Activated CD4-positive, alpha-beta T cell treated with anti-CD3 and anti-CD28 coated beads, Interleukin-2, amount 10 ng/mL, durations not matched to agents 24 days and 14 days (primary cell): ENCODE measurements at regions not wholly inside any gene's neighbourhood (a gene's known extent, or its start where the extent isn't known, plus 50 kb on each side); places are given as distances from the start of the nearest gene placed in this dataset.

Experiments used
- DNase-seq: peaks from one replicate; pipeline ENCODE4 v3.0.0; 2022
- H3K27ac Mint-ChIP-seq: one replicate; pipeline ENCODE4 v1.8.0; 2022; ENCODE audit warnings: mild to moderate bottlenecking, mixed read lengths
- H3K27me3 Mint-ChIP-seq: one replicate; pipeline ENCODE4 v1.8.0; 2022; ENCODE audit warnings: mixed read lengths
- H3K36me3 Mint-ChIP-seq: one replicate; pipeline ENCODE4 v1.8.0; 2022; ENCODE audit warnings: low read depth, mild to moderate bottlenecking, mixed read lengths
- H3K4me1 Mint-ChIP-seq: one replicate; pipeline ENCODE4 v1.8.0; 2021; ENCODE audit warnings: mixed read lengths
- H3K4me3 Mint-ChIP-seq: one replicate; pipeline ENCODE4 v1.8.0; 2022; ENCODE audit warnings: mild to moderate bottlenecking, moderate library complexity, mixed read lengths
- H3K9me3 Mint-ChIP-seq: one replicate; pipeline ENCODE4 v1.8.0; 2021; ENCODE audit warnings: mixed read lengths
- intact Hi-C: fragments of 100-400 bp; cut with micrococcal nuclease; formaldehyde crosslinking; loops from one replicate; pipeline ENCODE4 v1.15.1; 2023

DNA sequence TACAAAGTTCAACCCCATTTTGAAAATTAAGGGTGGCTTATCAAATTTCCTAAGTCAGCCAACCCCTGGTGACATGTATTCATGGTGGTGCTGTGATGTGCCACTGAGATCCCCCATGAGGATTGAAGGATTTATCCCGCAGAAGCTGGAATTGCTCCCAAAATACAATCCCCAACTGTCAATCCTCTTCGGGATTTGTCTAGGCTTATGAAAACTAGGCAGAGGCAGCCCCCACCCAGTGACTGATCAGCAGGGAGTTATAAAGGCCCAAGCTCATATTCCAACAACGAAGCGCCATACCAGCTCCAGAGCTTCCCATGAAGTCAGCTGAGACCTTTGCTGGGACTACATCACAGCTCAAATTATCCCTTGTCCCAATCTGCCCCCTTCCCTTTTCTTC lies 316.0 kb downstream of the ENC1 start:
- no peak overlapping the region for H3K4me3 Mint-ChIP-seq
- H3K36me3 Mint-ChIP-seq, result no peaks in the 10 kb centered on the region
- peaks cover 4% of the 10 kb centered on the region for H3K4me1 Mint-ChIP-seq
- no peak for DNase-seq
- H3K27ac Mint-ChIP-seq, result no peak overlapping the region
- peaks cover 4% of the 10 kb centered on the region for H3K9me3 Mint-ChIP-seq
- intact Hi-C loops, result loop anchor here (10.0 kb wide), 1 partner anchor 320 kb away; the partner anchor contains the start of gene ENC1
- peaks cover 8% of the 10 kb centered on the region for H3K27me3 Mint-ChIP-seq

DNA sequence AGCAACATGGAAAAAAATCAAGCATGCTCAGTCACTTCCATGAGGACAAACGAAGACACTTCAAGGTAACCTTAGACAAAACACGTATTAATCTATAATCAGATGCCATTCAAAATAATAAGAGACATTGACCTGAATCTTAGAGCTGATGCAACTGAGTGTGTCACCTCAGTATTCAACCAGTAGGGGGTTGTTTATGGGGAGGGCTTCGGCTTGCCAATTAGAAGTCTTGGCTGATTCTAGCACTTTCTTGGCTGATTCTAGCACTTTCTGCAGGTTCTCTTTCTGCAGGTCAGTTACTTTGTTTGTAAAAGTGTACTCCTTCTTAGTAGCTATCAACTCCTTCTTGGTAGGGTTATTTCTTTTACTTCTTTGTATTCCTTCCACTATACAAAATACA lies 317.6 kb downstream of the ENC1 start:
- H3K27me3 Mint-ChIP-seq, result peaks cover 5% of the 10 kb centered on the region
- H3K4me3 Mint-ChIP-seq, result no peak overlapping the region
- H3K36me3 Mint-ChIP-seq, result no peaks in the 10 kb centered on the region
- no peak for DNase-seq
- intact Hi-C loops, result loop anchor here (10.0 kb wide), 1 partner anchor 322 kb away; the partner anchor contains the start of gene ENC1
- no peak overlapping the region for H3K27ac Mint-ChIP-seq
- H3K4me1 Mint-ChIP-seq, result peaks cover 4% of the 10 kb centered on the region
- H3K9me3 Mint-ChIP-seq, result peaks cover 10% of the 10 kb centered on the region

DNA sequence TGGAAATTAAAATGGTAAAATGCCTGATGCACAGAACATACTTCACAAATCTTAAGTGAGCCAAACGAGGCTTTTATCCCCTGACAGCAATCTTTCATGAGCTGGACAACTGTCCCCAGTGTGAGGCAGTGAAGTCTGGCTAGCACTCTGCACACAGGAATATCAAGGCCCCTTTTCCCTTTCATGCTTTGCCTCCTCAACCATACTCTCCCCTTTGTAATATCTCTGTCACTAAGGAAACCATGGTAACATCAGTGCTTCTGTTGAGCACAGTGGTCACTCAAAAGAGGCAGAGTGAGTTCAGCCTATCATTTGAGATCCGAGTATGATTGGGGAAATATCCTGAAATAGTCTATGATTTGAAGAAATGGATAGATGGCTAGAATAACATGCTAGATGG lies 318.3 kb downstream of the ENC1 start:
- Mint-ChIP-seq H3K27me3 (peaks cover 4% of the 10 kb centered on the region), H3K27ac (no peak overlapping the region), H3K4me1 (peaks cover 3% of the 10 kb centered on the region), H3K4me3 (no peak overlapping the region), H3K9me3 (peaks cover 10% of the 10 kb centered on the region), H3K36me3 (no peaks in the 10 kb centered on the region)
- DNase-seq, result no peak
- intact Hi-C loops, result loop anchor here (10.0 kb wide), 1 partner anchor 323 kb away; the partner anchor contains the start of gene ENC1

DNA sequence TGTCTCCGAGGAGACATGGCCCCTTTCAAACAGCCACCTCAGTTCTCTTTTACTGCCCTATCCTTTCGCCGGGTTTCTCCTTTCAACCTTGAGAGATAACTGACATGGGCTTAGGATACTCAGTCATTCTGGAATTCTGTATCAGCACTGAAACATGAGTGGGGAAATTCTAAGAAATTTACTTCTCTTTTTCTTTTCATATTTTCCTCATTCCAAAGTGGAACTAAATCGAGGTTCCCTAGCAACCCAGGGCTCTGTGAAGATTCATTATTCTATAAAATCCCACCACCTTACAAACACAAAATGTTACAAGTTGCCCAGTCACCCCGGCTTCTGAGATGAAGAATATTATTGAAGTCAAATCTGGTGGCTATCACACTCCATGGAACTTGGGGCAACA lies 319.2 kb downstream of the ENC1 start:
- H3K27me3 Mint-ChIP-seq, result peaks cover 4% of the 10 kb centered on the region
- intact Hi-C loops, result loop anchor here (10.0 kb wide), 1 partner anchor 323 kb away; the partner anchor contains the start of gene ENC1

DNA sequence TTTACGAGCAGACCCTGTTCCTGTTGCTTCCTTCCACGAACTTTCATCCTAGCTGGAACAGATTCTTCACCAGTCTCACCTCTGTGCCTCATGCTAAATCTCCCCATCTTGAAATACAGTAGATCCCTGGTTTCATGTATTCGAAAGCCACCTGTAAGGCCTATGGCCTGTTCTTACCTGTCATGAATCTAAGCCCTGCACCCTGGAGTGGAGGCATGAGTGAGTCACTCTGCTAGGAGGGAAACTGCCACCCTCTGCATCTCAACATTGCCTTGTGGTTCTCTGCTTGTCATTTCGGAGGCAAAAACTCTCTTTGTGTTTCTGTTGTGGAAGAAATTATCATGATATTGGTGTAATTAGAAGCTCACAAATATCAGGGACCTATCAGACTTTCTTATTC lies 320.0 kb downstream of the ENC1 start:
- Mint-ChIP-seq H3K9me3 (peaks cover 10% of the 10 kb centered on the region), H3K4me3 (no peak overlapping the region), H3K4me1 (no peaks in the 10 kb centered on the region), H3K36me3 (no peaks in the 10 kb centered on the region), H3K27ac (no peak overlapping the region), H3K27me3 (peaks cover 4% of the 10 kb centered on the region)
- intact Hi-C loops, result loop anchor here (10.0 kb wide), 1 partner anchor 324 kb away; the partner anchor contains the start of gene ENC1
- no peak for DNase-seq

More for the DNA sequence above, 319.2 kb downstream of the ENC1 start:
- H3K9me3 Mint-ChIP-seq, result peaks cover 10% of the 10 kb centered on the region
- no peaks in the 10 kb centered on the region for H3K36me3 Mint-ChIP-seq
- DNase-seq, result no peak
- no peaks in the 10 kb centered on the region for H3K4me1 Mint-ChIP-seq
- H3K4me3 Mint-ChIP-seq, result no peak overlapping the region
- no peak overlapping the region for H3K27ac Mint-ChIP-seq

DNA sequence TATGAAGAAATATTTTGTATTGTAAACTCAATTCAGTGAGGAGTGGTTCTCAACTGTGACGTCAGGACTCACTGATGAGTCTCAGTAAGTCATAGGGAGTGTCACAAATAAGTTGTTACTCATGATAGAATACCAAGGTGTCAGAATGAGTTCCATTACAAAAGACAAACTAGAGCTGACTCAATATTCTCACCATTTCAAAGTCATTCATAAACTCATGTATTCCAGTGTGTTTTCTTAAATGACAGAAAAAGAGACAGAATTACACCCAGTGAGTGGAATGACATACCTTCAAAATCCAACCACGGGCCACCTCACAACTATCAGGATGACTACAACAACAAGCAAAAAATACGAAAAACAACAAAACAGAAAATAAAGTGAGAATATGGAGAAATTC lies 321.5 kb downstream of the ENC1 start:
- H3K36me3 Mint-ChIP-seq, result no peaks in the 10 kb centered on the region
- no peak overlapping the region for H3K27ac Mint-ChIP-seq
- intact Hi-C loops, result loop anchor here (10.0 kb wide), 1 partner anchor 414 kb away; no protein-coding TSS in a partner anchor
- H3K9me3 Mint-ChIP-seq, result peaks cover 10% of the 10 kb centered on the region
- H3K27me3 Mint-ChIP-seq, result peaks cover under 1% of the 10 kb centered on the region
- H3K4me3 Mint-ChIP-seq, result no peak overlapping the region
- no peaks in the 10 kb centered on the region for H3K4me1 Mint-ChIP-seq
- no peak for DNase-seq

DNA sequence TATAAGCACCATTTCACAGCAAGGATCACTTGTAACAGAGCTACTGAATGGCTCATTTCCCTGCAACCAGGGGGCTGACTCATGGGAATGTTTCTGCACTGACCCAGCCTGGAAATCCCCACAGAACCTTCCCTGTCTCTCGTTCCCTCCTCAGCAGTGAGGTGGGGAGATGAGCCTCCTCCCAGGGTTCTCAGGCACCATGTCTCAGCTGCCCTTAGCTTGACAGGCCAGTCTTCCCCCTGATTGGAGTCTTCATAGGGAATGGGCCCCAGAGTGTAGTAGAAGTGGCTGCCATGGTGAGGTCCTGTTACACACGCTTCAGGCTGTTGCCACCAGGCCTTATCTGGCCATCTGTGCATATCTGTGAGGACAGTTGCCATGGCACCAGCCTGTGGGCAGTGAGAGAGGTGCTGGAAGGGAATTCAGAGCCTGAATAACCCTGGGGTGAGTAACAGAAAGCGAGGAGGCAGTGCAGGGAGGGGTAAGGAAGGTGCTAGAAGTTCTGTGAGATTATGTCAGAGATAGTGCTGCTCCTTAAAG lies 324.4 kb downstream of the ENC1 start:
- DNase-seq, result no peak
- Mint-ChIP-seq H3K27me3 (peaks cover 5% of the 10 kb centered on the region), H3K27ac (no peak overlapping the region), H3K36me3 (no peaks in the 10 kb centered on the region), H3K4me1 (no peaks in the 10 kb centered on the region), H3K4me3 (no peak overlapping the region), H3K9me3 (peaks cover 10% of the 10 kb centered on the region)
- intact Hi-C loops, result loop anchor here (10.0 kb wide), 1 partner anchor 411 kb away; no protein-coding TSS in a partner anchor

DNA sequence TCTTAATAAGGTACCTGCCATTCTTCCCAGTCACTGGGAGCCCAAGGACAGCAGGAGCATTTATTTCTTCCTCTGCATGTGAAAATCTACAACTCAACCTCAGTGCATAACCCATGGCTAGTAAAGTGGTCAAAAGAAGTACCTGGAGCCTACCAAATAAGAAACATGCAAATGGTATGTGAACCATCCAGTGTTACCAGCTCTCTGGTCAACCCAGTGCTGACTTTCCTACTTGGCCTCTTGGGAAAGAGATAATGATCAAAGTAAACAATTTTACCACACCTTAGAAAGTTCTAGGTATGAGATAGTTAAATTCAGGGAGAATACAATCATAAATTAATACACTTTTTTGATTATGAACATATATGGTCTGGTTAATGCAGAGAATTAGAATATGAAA lies 325.6 kb downstream of the ENC1 start:
- no peak overlapping the region for H3K27ac Mint-ChIP-seq
- DNase-seq, result no peak
- H3K36me3 Mint-ChIP-seq, result no peaks in the 10 kb centered on the region
- H3K4me3 Mint-ChIP-seq, result no peak overlapping the region
- peaks cover 6% of the 10 kb centered on the region for H3K9me3 Mint-ChIP-seq
- no peaks in the 10 kb centered on the region for H3K4me1 Mint-ChIP-seq
- intact Hi-C loops, result loop anchor here (10.0 kb wide), 1 partner anchor 410 kb away; no protein-coding TSS in a partner anchor
- peaks cover 7% of the 10 kb centered on the region for H3K27me3 Mint-ChIP-seq

DNA sequence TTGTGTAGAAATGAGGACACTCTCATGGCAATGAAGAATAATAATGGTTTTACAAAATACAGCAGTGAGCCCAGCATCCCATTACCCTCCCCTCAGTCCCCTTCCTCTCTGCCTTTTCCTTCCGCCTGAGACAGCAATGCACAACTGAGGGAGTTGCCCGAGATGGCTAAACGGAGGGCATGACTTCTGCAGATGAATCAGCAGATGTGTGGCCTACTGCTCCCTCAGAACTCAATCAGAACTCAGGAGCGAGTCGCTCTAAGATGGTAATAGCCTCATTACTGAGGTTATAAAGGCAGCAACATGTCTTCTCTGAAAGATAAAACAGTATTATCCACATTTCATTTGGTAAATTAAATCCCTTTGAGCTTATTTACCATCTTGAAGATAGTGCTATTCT lies 326.6 kb downstream of the ENC1 start:
- Mint-ChIP-seq H3K4me1 (no peaks in the 10 kb centered on the region), H3K36me3 (no peaks in the 10 kb centered on the region), H3K4me3 (no peak overlapping the region), H3K27me3 (peaks cover 7% of the 10 kb centered on the region), H3K9me3 (peaks cover 2% of the 10 kb centered on the region), H3K27ac (no peak overlapping the region)
- DNase-seq, result no peak
- intact Hi-C loops, result loop anchor here (10.0 kb wide), 1 partner anchor 409 kb away; no protein-coding TSS in a partner anchor

DNA sequence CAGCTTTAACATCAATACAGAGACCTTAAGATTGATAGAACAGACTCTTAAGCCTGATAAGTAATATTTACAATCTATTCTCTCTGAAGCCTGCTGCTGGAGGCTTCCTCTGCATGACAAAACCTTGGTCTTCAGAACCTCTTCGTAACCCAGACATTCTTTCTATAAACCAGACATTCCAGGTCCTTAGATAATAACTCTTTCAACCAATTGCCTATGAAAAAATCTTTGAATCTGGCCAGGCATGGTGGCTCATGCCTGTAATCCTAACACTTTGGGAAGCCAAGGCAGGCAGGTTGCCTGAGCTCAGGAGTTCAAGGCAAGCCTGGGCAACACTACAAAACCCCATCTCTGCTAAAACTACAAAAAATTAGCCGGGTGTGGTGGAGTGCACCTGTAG lies 327.8 kb downstream of the ENC1 start:
- no peak overlapping the region for H3K27ac Mint-ChIP-seq
- H3K27me3 Mint-ChIP-seq, result peaks cover 7% of the 10 kb centered on the region
- H3K4me3 Mint-ChIP-seq, result no peak overlapping the region
- intact Hi-C loops, result loop anchor here (10.0 kb wide), 1 partner anchor 408 kb away; no protein-coding TSS in a partner anchor
- no peaks in the 10 kb centered on the region for H3K4me1 Mint-ChIP-seq
- DNase-seq, result no peak
- no peaks in the 10 kb centered on the region for H3K36me3 Mint-ChIP-seq
- no peaks in the 10 kb centered on the region for H3K9me3 Mint-ChIP-seq

DNA sequence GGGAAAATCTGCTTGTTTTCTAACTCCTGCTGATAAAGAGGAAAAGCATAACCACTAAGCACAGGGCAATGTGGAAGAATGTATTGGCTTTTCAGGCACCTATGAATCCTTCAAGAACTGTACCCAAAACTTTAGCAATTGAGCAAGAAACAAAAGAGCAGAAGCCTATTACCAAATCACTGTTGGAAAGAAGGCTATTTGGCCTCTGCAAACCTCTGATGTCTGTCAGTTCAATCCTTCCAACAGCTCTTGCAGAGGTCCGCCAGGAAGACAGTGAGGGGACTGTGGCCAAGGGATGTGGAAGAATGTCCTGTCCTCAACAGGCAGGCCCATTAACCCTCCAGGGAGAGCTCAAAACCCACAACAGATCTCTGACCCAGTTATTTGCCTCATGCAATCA lies 328.6 kb downstream of the ENC1 start:
- Mint-ChIP-seq H3K27ac (no peak overlapping the region), H3K4me3 (no peak overlapping the region), H3K36me3 (no peaks in the 10 kb centered on the region), H3K27me3 (peaks cover 7% of the 10 kb centered on the region), H3K4me1 (no peaks in the 10 kb centered on the region), H3K9me3 (no peaks in the 10 kb centered on the region)
- DNase-seq, result no peak
- intact Hi-C loops, result loop anchor here (10.0 kb wide), 1 partner anchor 407 kb away; no protein-coding TSS in a partner anchor

DNA sequence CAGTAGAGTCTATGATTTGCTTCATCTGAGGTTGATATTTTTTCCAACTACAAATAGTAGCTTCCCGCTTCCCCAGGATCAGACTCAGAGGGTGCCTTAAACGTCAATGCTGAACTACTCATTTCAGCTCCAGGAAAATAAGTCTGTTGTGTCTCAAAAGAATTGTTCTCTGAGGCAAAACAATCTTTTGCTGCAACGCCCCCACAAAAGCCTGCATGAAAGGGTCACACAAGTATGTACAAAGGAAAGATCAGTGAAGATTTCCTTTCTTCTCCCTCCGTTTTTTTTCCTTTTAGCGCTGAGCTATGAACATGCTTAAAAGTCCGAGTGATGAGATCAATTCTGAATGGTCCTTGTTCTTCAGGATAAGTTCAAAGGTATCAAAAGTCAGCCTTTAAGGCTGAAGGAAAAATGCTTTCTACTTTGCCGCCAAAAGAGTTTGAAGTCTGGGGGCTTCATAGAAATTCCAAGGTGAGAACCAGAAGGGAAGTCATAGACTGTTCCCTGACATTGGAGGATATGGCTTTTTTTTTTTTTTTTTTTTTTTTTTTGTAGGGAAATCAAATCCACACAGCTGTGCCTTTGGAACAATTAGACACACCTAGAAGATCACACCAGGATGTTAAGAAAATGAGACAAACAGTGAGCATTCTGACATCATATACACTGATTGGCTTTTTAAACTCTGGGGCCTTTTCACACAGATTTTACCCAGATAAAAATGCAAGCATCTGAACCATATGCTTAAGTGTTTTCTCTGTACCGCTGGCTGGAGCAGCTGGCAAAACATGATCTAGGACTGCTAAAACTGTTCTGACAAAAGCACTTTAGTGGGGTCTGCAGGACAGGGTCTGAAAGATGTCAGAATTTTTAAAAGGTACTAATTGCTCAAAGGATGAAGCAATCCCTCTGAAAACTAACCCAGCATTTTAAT lies 329.3 kb downstream of the ENC1 start:
- H3K27ac Mint-ChIP-seq, result no peak overlapping the region
- no peak for DNase-seq
- no peaks in the 10 kb centered on the region for H3K4me1 Mint-ChIP-seq
- H3K27me3 Mint-ChIP-seq, result peaks cover 7% of the 10 kb centered on the region
- H3K4me3 Mint-ChIP-seq, result no peak overlapping the region
- intact Hi-C loops, result loop anchor here (10.0 kb wide), 1 partner anchor 406 kb away; no protein-coding TSS in a partner anchor
- no peaks in the 10 kb centered on the region for H3K9me3 Mint-ChIP-seq
- H3K36me3 Mint-ChIP-seq, result no peaks in the 10 kb centered on the region

DNA sequence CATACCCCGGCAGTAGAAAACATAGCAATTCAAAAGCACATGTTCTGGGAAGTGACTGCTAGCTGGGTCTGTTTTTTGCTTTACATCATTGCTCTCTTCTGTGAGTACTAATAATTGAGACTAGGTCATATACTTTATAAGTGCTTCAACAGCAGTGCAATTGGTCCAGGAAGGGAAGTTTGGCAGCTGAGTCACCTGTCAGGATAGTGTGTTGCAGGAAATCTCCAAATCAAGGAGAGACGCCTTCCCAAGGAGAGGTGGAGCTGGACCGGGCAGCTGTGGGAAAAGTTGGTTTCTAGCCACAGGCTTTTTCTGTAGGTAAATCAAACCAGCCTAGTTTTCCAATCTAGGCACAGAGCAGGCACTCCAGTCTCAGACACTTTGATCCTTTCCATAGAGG lies 330.1 kb downstream of the ENC1 start:
- no peak overlapping the region for H3K4me3 Mint-ChIP-seq
- H3K36me3 Mint-ChIP-seq, result no peaks in the 10 kb centered on the region
- H3K4me1 Mint-ChIP-seq, result no peaks in the 10 kb centered on the region
- H3K27me3 Mint-ChIP-seq, result peaks cover 7% of the 10 kb centered on the region
- no peak overlapping the region for H3K27ac Mint-ChIP-seq
- intact Hi-C loops, result loop anchor here (10.0 kb wide), 1 partner anchor 406 kb away; no protein-coding TSS in a partner anchor
- H3K9me3 Mint-ChIP-seq, result no peaks in the 10 kb centered on the region
- DNase-seq, result no peak

DNA sequence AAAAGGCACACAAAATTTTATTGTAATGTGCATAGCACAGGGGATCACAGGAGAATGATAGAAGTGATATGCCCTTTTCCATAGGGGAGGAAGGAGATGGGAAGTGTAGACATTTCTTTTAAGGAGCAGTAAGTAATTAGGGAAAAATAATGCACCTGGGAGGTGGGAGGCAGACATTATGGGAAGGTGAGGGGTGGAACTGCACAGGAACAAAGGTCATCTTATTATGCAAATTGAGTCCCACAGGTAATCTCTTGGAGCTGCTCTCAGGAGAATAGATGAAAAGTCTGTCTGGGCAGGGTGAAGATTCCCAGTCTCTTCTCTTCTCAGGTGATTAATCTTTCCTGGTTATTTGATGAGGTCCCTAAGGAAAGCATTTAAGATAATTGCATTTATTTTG lies 331.5 kb downstream of the ENC1 start:
- no peak overlapping the region for H3K4me3 Mint-ChIP-seq
- H3K27ac Mint-ChIP-seq, result no peak overlapping the region
- H3K4me1 Mint-ChIP-seq, result no peaks in the 10 kb centered on the region
- H3K36me3 Mint-ChIP-seq, result no peaks in the 10 kb centered on the region
- intact Hi-C loops, result no loop called here
- no peak for DNase-seq
- H3K27me3 Mint-ChIP-seq, result peaks cover 7% of the 10 kb centered on the region
- H3K9me3 Mint-ChIP-seq, result no peaks in the 10 kb centered on the region
